ENCODE measurements at regions not wholly inside any gene's neighbourhood (a gene's known extent, or its start where the extent isn't known, plus 50 kb on each side); places are given as distances from the start of the nearest gene placed in this dataset.

GRCh38 chr9:89706731-89707191 lies 101.9 kb downstream of the GADD45G start:
- TF ChIP-seq EZH2phosphoT487 (IDR thresholded peaks at IDR 0.05; ENCODE audit: low read length) (no peak), CTCF (IDR thresholded peaks at IDR 0.05; ENCODE audit: low read length) (no peak)
